ENCODE measurements at regions not wholly inside any gene's neighbourhood (a gene's known extent, or its start where the extent isn't known, plus 50 kb on each side); places are given as distances from the start of the nearest gene placed in this dataset.

DNA sequence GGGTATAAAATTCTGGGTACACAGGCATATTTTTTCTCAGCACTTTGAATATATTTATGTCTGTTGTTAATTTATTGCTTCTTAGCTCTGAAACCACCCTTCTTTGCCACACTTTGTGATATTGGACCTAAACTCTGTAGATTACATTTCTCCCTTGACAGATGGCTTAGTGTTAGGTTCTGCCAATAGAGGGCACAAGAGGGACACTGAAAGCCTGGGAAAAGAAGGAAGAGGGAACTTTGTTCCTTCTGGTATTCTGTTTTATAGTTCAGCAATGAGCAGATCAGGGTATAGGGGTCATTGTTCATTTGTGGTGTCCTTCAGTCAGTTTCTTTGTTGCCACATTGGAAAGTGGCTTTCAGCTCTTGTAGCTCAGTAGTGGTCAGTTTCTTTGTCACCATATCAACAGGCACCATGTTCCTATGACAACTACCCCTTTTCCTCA is 423.5 kb upstream of the PROX1 start:
- no peak overlapping the region for H3K4me2 ChIP-seq (ENCODE audit: low read length)
- H3K9ac ChIP-seq (ENCODE audit: low read length): no peak overlapping the region
- H3K27me3 ChIP-seq (ENCODE audit: insufficient read depth, low read length): no peaks in the 10 kb centered on the region
- TF ChIP-seq EZH2 (IDR thresholded peaks at IDR 0.05; ENCODE audit: borderline replicate concordance, low read length): no peak
- TF ChIP-seq, protein P1, sequence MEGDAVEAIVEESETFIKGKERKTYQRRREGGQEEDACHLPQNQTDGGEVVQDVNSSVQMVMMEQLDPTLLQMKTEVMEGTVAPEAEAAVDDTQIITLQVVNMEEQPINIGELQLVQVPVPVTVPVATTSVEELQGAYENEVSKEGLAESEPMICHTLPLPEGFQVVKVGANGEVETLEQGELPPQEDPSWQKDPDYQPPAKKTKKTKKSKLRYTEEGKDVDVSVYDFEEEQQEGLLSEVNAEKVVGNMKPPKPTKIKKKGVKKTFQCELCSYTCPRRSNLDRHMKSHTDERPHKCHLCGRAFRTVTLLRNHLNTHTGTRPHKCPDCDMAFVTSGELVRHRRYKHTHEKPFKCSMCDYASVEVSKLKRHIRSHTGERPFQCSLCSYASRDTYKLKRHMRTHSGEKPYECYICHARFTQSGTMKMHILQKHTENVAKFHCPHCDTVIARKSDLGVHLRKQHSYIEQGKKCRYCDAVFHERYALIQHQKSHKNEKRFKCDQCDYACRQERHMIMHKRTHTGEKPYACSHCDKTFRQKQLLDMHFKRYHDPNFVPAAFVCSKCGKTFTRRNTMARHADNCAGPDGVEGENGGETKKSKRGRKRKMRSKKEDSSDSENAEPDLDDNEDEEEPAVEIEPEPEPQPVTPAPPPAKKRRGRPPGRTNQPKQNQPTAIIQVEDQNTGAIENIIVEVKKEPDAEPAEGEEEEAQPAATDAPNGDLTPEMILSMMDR (IDR thresholded peaks at IDR 0.05; ENCODE audit: low read length): peak; percentile 40
- no peaks in the 10 kb centered on the region for H4K20me1 ChIP-seq (ENCODE audit: insufficient read depth, low read length)
- H2AFZ ChIP-seq (ENCODE audit: low read length): no peak overlapping the region
- H3K36me3 ChIP-seq (ENCODE audit: insufficient read depth, low read length): no peaks in the 10 kb centered on the region
- no peak overlapping the region for H3K27ac ChIP-seq (ENCODE audit: low read depth, low read length, poor library complexity, severe bottlenecking)
- H3K4me3 ChIP-seq (ENCODE audit: low read depth, low read length, poor library complexity, severe bottlenecking): no peak overlapping the region
- H3K79me2 ChIP-seq (ENCODE audit: insufficient read depth, low read length): no peaks in the 10 kb centered on the region
- H3K9me2 ChIP-seq (ENCODE audit: low read depth, low read length): no peaks in the 10 kb centered on the region
- no peaks in the 10 kb centered on the region for H3K4me1 ChIP-seq (ENCODE audit: insufficient read depth, low read length, severe bottlenecking)
- H3K9me3 ChIP-seq (ENCODE audit: low read length): peaks cover 2% of the 10 kb centered on the region; the same call in 1 of the 2 replicates
- no peaks in the 10 kb centered on the region for H3F3A ChIP-seq (ENCODE audit: insufficient read depth, low read length)

DNA sequence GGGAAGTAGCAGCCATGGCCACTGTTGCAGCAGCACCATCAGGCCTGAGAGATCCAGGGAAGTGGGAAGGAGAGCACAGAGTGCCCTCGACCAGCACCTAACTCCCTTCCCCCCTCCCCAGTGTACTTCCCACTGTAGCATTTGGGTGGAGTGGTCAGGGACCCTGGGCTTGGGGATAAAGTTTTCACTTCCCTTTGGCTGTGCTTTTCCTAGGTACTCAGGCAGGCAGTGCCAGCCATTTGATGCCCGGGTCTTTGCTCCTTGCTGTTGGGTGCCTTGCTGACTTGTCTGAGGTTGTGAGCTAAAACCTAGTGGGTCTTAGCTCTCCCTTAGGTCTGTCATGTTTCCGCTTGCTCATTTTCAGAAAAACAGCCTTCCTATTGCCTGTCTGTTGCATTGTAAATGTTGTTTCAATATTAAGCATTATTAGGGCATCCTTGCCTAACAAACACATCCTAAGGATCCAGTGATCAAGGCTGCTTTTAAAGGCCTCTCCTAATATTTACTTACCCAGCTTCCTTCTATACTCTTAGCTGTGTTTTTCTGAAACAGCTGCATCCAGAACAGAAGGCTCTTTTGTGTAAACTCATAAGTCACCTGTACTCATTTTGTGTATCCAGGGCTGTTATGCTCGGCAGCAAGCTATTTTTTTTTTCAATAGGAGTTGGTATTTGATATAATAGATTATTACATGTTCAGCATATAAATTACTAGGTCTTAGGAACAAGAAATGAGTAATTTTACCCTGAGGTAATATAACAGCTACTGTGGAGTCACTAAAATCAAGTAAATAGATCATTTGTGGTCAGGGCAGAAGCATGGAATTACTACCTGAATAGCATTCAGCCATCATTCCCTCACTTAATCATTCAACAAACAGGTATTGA is 418.6 kb upstream of the PROX1 start:
- Histone ChIP-seq H3K27ac (ENCODE audit: low read depth, low read length, poor library complexity, severe bottlenecking) (no peak overlapping the region), H3K79me2 (ENCODE audit: insufficient read depth, low read length) (no peaks in the 10 kb centered on the region), H3K4me2 (ENCODE audit: low read length) (no peak overlapping the region), H3K4me3 (ENCODE audit: low read depth, low read length, poor library complexity, severe bottlenecking) (no peak overlapping the region), H3K27me3 (ENCODE audit: insufficient read depth, low read length) (no peaks in the 10 kb centered on the region), H3K9ac (ENCODE audit: low read length) (no peak overlapping the region), H3F3A (ENCODE audit: insufficient read depth, low read length) (no peaks in the 10 kb centered on the region), H2AFZ (ENCODE audit: low read length) (no peak overlapping the region), H3K9me2 (ENCODE audit: low read depth, low read length) (no peaks in the 10 kb centered on the region), H3K36me3 (ENCODE audit: insufficient read depth, low read length) (no peaks in the 10 kb centered on the region), H3K4me1 (ENCODE audit: insufficient read depth, low read length, severe bottlenecking) (no peaks in the 10 kb centered on the region), H4K20me1 (ENCODE audit: insufficient read depth, low read length) (no peaks in the 10 kb centered on the region), H3K9me3 (ENCODE audit: low read length) (0 out of 2 replicates have a peak, but pooled peaks cover 2% of the 10 kb centered on the region)
- TF ChIP-seq, protein P1 (IDR thresholded peaks at IDR 0.05; ENCODE audit: low read length): no peak

DNA sequence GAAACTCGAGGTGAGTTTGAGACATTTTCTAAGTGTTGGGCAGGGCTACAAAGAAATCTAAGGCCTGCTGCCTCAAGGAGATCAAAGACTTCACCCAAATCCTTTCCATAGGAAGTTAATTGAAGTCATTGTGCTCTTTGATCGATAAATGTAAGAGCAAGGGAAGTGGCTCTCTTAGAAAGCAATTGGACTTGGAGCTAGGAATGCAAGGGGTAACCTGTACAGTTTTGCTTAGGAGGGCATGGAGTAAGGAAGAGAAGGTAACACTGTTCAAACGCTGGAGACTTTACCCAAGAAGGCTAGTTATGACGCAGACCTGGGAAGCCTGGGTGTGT is 418.0 kb upstream of the PROX1 start:
- Histone ChIP-seq H2AFZ (ENCODE audit: low read length) (no peak overlapping the region), H3K4me2 (ENCODE audit: low read length) (no peak overlapping the region), H3F3A (ENCODE audit: insufficient read depth, low read length) (no peaks in the 10 kb centered on the region), H3K9ac (ENCODE audit: low read length) (no peak overlapping the region), H3K4me1 (ENCODE audit: insufficient read depth, low read length, severe bottlenecking) (no peaks in the 10 kb centered on the region), H3K9me3 (ENCODE audit: low read length) (no peaks in the 10 kb centered on the region), H3K4me3 (ENCODE audit: low read depth, low read length, poor library complexity, severe bottlenecking) (no peak overlapping the region), H4K20me1 (ENCODE audit: insufficient read depth, low read length) (no peaks in the 10 kb centered on the region), H3K36me3 (ENCODE audit: insufficient read depth, low read length) (no peaks in the 10 kb centered on the region), H3K79me2 (ENCODE audit: insufficient read depth, low read length) (no peaks in the 10 kb centered on the region), H3K27me3 (ENCODE audit: insufficient read depth, low read length) (no peaks in the 10 kb centered on the region), H3K27ac (ENCODE audit: low read depth, low read length, poor library complexity, severe bottlenecking) (no peak overlapping the region), H3K9me2 (ENCODE audit: low read depth, low read length) (no peaks in the 10 kb centered on the region)
- TF ChIP-seq, protein P1 (IDR thresholded peaks at IDR 0.05; ENCODE audit: low read length): no peak
- TF ChIP-seq EZH2 (IDR thresholded peaks at IDR 0.05; ENCODE audit: borderline replicate concordance, low read length): no peak

Measured in OCI-LY1 (cell line).